Prostate gland (tissue), 2 donors: ENCODE measurements at regions not wholly inside any gene's neighbourhood (a gene's known extent, or its start where the extent isn't known, plus 50 kb on each side); places are given as distances from the start of the nearest gene placed in this dataset.
"Not testable (repeated sequence)": the region's sequence is repeated elsewhere in the genome, so short reads cannot be mapped to it uniquely, and the experiment has no call there.

Source experiments
- DNase-seq: peaks from one replicate; pipeline ENCODE4 v3.0.0-alpha.2; 2019; ENCODE audit warnings: low spot score
- H3K27ac ChIP-seq, 2 donors: fragments of 200-600 bp; sonication (generic); 2 replicates each; pipeline ENCODE4 v1.5.1; 2017 to 2019
- H3K27me3 ChIP-seq: fragments of 200-600 bp; sonication (generic); replicated peaks from 2 replicates; pipeline ENCODE4 v1.5.1; 2019; ENCODE audit not compliant: insufficient read depth
- H3K36me3 ChIP-seq, 2 donors: fragments of 200-600 bp; sonication (generic); 1 replicate in 1 of 2; 2 replicates in 1 of 2; pipeline versions ENCODE4 v1.5.1 to v1.8.1; 2017 to 2019
- H3K4me1 ChIP-seq: fragments of 200-600 bp; sonication (generic); replicated peaks from 2 replicates; pipeline ENCODE4 v1.5.1; 2019
- H3K4me3 ChIP-seq, 2 donors: fragments of 200-600 bp; sonication (generic); 2 replicates each; pipeline ENCODE4 v1.5.1; 2017 to 2019
- H3K9me3 ChIP-seq: fragments of 200-600 bp; sonication (generic); 2 replicates; pipeline ENCODE4 v1.5.1; 2017
- CTCF ChIP-seq, 4 experiments: fragments of 200-600 bp in 2 of 4; fragments of 450-650 bp in 2 of 4; sonication (generic) in 2 of 4; IDR thresholded peaks; 1 replicate in 3 of 4; 2 replicates in 1 of 4; pipeline ENCODE4 v1.5.1; 2016 to 2019; ENCODE audit warnings: antibody characterized with exemption in 4 of 4, mild to moderate bottlenecking in 2 of 4, moderate library complexity in 2 of 4
- POLR2A ChIP-seq: fragments of 450-650 bp; IDR thresholded peaks from one replicate; pipeline ENCODE4 v1.6.1; 2016; ENCODE audit warnings: antibody characterized with exemption, mild to moderate bottlenecking
- POLR2AphosphoS5 ChIP-seq: sonication (generic); formaldehyde crosslinking; IDR thresholded peaks from one replicate; pipeline ENCODE4 v1.6.1; 2017; ENCODE audit warnings: antibody characterized with exemption
- WGBS: methylation state at CpG from one replicate; pipeline ENCODE4 v1.1.5; 2018; 5-methylcytosine and 5-hydroxymethylcytosine counted together
- intact Hi-C: fragments of 100-400 bp; cut with DNase I; formaldehyde crosslinking; loops from one replicate; pipeline ENCODE4 v1.14.2; 2022

- H3K4me1 ChIP-seq: no peaks in the 10 kb centered on the region
- H3K4me3 ChIP-seq: no peak overlapping the region
- no peaks in the 10 kb centered on the region for H3K9me3 ChIP-seq
- no peak for DNase-seq
- no peaks in the 10 kb centered on the region for H3K36me3 ChIP-seq
- no peaks in the 10 kb centered on the region for H3K27me3 ChIP-seq
- H3K27ac ChIP-seq: no peak overlapping the region
- intact Hi-C loops: no loop called here
- TF ChIP-seq POLR2A (no peak), CTCF (IDR thresholded peaks at IDR 0.05) (no peak), POLR2AphosphoS5 (no peak)
These were observed 451.7 kb upstream of the SGO1 start for GRCh38 chr3:20637729-20638128.

DNA sequence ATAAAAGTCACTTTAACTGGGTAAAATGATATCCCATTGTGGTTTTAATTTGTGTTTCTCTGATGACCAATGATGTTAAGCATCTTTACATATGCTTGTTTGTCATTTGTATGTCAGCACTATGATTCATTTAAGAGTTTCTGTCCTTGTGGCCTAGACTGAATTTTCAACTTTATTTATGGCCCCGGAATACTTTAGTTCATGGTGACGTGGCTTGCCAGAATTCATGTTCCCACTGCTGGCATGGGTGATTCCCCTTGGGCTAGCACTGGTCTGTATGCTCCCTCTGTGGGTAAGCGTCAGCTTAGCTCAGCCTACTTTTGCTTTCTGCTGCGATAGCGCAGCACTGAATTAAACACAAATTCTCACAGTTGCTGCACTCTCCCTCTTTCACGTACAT, 436.3 kb upstream of the SGO1 start:
- Histone ChIP-seq H3K9me3 (no peaks in the 10 kb centered on the region), H3K27ac (no peak overlapping the region), H3K4me1 (no peaks in the 10 kb centered on the region), H3K27me3 (no peaks in the 10 kb centered on the region), H3K4me3 (no peak overlapping the region), H3K36me3 (no peaks in the 10 kb centered on the region)
- TF ChIP-seq CTCF (IDR thresholded peaks at IDR 0.05): no peak
- no peak for TF ChIP-seq POLR2A
- TF ChIP-seq POLR2AphosphoS5: no peak
- DNase-seq: no peak
- intact Hi-C loops: no loop called here
- 89% methylated on average over 6 of the region's 6 CpGs for WGBS

- DNase-seq, H3K36me3 ChIP-seq, H3K9me3 ChIP-seq, H3K27me3 ChIP-seq, H3K4me3 ChIP-seq, intact Hi-C loops, H3K27ac ChIP-seq, H3K4me1 ChIP-seq: not testable (repeated sequence)
- WGBS: 59% methylated on average over 3 of the region's 3 CpGs
These were observed 432.6 kb upstream of the SGO1 start for GRCh38 chr3:20618621-20619020.

DNA sequence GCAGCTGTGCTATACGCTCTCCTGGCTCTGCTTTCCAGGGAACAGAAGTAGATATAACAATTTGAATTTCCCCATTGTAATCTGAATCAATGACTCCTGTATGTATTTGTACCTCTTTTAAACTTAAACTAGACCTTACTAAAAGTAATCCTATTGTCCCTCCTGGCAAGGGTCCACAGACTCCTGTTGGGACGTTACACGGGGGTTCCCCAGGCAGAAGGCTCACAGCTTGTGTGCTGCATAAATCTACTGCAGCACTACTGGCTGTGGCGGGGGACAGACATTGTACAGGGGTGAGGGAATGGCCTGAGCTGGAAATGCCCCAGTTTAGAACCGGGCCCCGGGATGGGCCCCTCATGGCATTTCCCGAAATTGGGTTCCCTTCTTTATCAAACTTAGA, 432.2 kb upstream of the SGO1 start:
- H3K27ac ChIP-seq, H3K36me3 ChIP-seq, H3K4me1 ChIP-seq, H3K27me3 ChIP-seq, H3K4me3 ChIP-seq, H3K9me3 ChIP-seq, intact Hi-C loops, DNase-seq: not testable (repeated sequence)
- WGBS: 59% methylated on average over 7 of the region's 7 CpGs

- H3K9me3 ChIP-seq, intact Hi-C loops, H3K4me3 ChIP-seq: not testable (repeated sequence)
These were observed 430.0 kb upstream of the SGO1 start for GRCh38 chr3:20615982-20616381.

DNA sequence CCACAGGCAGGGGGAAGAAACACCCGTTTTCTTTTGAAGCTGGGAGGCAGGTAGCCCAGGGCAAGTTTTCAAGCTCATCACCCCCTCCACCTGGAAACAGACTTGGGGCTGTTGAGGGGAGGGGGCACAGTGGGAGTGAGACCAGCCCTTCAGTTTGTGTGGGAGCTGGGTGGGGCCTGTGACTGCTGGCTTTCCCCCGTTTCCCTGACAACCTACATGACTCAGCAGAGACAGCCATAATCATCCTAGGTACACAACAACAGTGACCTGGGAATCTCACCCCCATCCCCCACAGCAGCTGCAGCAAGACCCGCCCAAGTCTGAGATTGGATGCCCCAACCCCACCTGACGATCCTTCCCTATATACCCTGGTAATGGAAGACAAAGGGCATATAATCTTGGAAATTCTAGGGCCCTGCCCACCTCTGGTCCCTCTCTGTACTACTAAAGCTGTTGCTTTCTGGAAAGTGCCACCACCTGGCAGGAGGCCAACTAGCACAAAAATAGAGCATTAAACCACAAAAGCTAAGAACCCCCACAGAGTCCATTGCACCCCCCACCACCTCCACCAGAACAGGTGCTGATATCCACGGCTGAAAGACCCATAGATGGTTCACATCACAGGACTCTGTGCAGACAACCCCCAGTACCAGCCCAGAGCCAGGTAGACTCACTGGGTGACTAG, 422.2 kb upstream of the SGO1 start:
- 84% methylated on average over 5 of the region's 5 CpGs for WGBS
- no peak for DNase-seq
- intact Hi-C loops: no loop called here
- H3K27me3 ChIP-seq: no peaks in the 10 kb centered on the region
- no peak for TF ChIP-seq POLR2A
- TF ChIP-seq CTCF (IDR thresholded peaks at IDR 0.05): no peak
- no peak for TF ChIP-seq POLR2AphosphoS5
- H3K9me3 ChIP-seq: no peaks in the 10 kb centered on the region
- H3K27ac ChIP-seq: no peak overlapping the region
- H3K4me3 ChIP-seq: no peak overlapping the region
- H3K4me1 ChIP-seq: no peaks in the 10 kb centered on the region
- H3K36me3 ChIP-seq: no peaks in the 10 kb centered on the region

More at GRCh38 chr3:20615982-20616381, 430.0 kb upstream of the SGO1 start:
- H3K36me3 ChIP-seq, H3K27ac ChIP-seq, H3K27me3 ChIP-seq, H3K4me1 ChIP-seq, DNase-seq: not testable (repeated sequence)
